ENCODE measurements at regions not wholly inside any gene's neighbourhood (a gene's known extent, or its start where the extent isn't known, plus 50 kb on each side); places are given as distances from the start of the nearest gene placed in this dataset.

DNA sequence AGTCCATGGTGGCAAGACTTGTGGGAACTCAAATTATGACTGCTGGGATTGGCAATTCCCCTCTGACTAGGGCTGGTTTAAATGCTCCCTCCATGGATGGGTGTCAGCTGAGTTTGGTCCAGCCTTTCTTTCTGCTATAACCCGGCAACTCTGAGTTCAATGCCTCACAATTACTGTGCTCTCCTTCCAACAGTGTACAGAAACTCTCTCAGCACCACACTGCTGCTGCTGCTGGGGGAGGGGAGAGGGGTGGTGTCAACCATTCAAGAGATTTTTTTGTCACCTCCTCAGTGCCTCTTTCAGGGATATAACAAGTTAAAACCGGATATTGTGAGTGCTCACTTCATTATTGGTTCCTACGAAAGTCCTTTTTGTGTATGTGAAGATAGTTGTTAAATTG lies 830.3 kb upstream of the NXPH2 start:
- TF ChIP-seq, protein P1, sequence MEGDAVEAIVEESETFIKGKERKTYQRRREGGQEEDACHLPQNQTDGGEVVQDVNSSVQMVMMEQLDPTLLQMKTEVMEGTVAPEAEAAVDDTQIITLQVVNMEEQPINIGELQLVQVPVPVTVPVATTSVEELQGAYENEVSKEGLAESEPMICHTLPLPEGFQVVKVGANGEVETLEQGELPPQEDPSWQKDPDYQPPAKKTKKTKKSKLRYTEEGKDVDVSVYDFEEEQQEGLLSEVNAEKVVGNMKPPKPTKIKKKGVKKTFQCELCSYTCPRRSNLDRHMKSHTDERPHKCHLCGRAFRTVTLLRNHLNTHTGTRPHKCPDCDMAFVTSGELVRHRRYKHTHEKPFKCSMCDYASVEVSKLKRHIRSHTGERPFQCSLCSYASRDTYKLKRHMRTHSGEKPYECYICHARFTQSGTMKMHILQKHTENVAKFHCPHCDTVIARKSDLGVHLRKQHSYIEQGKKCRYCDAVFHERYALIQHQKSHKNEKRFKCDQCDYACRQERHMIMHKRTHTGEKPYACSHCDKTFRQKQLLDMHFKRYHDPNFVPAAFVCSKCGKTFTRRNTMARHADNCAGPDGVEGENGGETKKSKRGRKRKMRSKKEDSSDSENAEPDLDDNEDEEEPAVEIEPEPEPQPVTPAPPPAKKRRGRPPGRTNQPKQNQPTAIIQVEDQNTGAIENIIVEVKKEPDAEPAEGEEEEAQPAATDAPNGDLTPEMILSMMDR (IDR thresholded peaks at IDR 0.05; ENCODE audit: insufficient read depth, low read length) = no peak
- no peak for DNase-seq (ENCODE audit: low read depth)
- H3K4me3 ChIP-seq (ENCODE audit: low read depth, low read length) = no peak overlapping the region

DNA sequence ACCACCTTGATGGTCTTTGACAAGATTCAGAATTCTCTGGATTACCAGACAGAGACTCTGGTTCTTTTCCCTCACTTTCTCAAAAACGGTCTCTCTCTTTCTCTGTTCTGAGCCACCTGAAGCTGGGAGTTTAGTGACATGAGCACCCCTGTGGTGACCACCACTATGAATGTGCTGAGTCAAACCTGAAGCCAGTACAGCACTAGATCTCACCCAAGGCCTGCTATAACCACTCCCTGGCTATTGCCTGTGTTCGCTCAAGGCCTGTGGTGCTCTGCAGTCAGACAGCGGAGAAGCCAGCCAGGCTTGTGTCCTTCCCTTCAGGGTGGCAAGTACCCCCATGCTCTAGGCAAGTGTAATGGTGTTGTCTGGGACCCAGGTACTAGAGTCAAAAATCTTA lies 828.9 kb upstream of the NXPH2 start:
- DNase-seq (ENCODE audit: low read depth) = no peak
- TF ChIP-seq, protein P1 (IDR thresholded peaks at IDR 0.05; ENCODE audit: insufficient read depth, low read length) = no peak
- no peak overlapping the region for H3K4me3 ChIP-seq (ENCODE audit: low read depth, low read length)

DNA sequence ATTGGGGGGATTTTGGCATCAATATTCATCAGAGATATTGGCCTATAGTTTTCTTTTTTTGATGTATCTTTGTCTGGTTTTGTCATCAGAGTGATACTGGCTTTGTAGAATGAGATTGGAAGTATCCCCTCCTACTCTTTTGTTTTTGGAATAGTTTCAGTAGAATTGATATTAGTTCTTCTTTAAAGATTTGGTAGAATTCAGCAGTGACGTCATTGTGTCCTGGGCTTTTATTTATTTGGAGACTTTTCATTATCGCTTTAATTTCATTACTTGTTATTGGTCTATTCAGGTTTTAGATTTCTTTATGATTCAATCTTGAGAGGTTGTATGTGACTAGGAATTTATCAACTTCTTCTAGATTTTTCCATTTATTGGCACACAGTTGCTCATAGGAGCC lies 825.5 kb upstream of the NXPH2 start:
- no peak overlapping the region for H3K4me3 ChIP-seq (ENCODE audit: low read depth, low read length)
- DNase-seq (ENCODE audit: low read depth) = no peak
- TF ChIP-seq, protein P1 (IDR thresholded peaks at IDR 0.05; ENCODE audit: insufficient read depth, low read length) = no peak

DNA sequence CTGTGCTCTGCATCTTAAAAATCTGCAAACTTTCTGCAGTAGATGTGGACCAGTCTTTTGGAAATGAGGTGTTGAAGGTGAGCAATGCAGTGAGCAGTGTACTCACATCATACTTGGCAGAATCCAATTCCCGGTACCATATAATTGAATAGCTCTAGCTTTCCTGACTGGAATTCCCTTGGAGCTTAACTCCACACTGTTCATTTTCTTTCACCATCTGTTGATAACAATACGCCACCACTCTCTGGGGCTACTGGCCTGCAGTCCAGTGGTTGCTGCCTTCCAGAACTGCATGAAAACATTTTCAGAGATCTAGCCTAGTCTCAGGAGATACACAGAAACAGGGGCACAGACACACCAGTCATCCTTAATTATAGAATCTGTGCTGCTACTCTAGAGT lies 820.0 kb upstream of the NXPH2 start:
- no peak for DNase-seq (ENCODE audit: low read depth)
- TF ChIP-seq, protein P1 (IDR thresholded peaks at IDR 0.05; ENCODE audit: insufficient read depth, low read length) = no peak
- H3K4me3 ChIP-seq (ENCODE audit: low read depth, low read length) = no peak overlapping the region

DNA sequence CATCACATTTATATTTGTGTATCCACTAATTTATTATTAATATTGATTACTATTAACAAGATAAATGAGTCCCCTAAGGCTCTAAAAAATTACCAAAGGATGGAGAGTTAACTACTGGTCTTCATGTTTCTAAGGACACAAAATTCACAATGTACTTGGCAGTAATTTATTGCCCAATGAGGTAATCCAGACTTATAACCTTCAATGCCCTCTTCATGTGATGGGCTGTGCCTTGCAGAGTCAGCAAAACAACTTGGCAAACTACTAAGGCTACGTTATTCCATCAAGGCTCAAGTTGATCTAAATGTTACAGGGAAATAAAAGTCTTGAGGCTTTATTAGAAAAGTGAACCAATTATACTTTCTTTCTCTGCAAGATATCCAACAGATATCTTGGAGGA lies 804.9 kb upstream of the NXPH2 start:
- TF ChIP-seq, protein P1 (IDR thresholded peaks at IDR 0.05; ENCODE audit: insufficient read depth, low read length) = no peak
- DNase-seq (ENCODE audit: low read depth) = no peak
- no peak overlapping the region for H3K4me3 ChIP-seq (ENCODE audit: low read depth, low read length)

DNA sequence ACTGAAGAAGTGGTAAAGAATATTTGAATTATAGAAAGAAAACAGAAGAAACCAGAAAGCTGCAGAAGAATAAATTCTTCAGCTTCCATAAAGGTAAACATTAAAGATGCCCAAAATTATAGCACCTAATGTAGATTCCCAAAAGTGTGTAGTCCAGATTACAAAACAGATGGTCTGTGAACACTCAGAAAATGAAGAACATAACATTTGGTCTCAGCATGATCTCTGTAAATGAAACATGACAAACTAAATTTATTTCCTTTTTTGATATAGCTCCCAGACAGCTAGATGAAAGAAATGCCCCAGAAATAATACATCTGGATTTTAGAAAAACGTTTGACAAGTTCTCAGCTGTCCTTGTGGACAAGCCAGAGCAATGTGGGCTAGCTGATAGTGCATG lies 794.2 kb upstream of the NXPH2 start:
- no peak overlapping the region for H3K4me3 ChIP-seq (ENCODE audit: low read depth, low read length)
- TF ChIP-seq, protein P1 (IDR thresholded peaks at IDR 0.05; ENCODE audit: insufficient read depth, low read length) = no peak

DNA sequence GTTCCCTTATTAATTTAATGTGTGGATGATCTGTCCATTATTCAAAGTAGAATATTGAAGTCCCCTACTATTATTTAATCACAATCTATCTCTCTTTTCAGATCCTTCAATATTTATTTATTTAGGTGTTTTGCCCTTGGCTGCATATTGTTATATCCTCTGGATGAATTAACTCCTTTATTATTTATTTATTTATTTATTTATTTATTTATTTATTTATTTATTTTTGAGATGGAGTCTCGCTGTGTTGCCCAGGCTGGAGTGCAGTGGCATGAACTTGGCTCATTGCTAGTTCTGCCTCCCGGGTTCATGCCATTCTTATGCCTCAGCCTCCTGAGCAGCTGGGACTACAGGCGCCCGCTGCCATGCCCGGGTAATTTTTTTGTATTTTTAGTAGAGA lies 776.6 kb upstream of the NXPH2 start:
- TF ChIP-seq, protein P1 (IDR thresholded peaks at IDR 0.05; ENCODE audit: insufficient read depth, low read length) = no peak
- no peak overlapping the region for H3K4me3 ChIP-seq (ENCODE audit: low read depth, low read length)
- DNase-seq (ENCODE audit: low read depth) = no peak

More for the DNA sequence above, 794.2 kb upstream of the NXPH2 start:
- DNase-seq (ENCODE audit: low read depth) = no peak
